ENCODE measurements at regions not wholly inside any gene's neighbourhood (a gene's known extent, or its start where the extent isn't known, plus 50 kb on each side); places are given as distances from the start of the nearest gene placed in this dataset.

- TF ChIP-seq CTCF (IDR thresholded peaks at IDR 0.05; ENCODE audit: low read depth, low read length, poor library complexity, severe bottlenecking) (no peak), EZH2phosphoT487 (IDR thresholded peaks at IDR 0.05; ENCODE audit: borderline replicate concordance, low read length) (no peak)
These were observed 902.3 kb upstream of the MIR17HG start for GRCh38 chr13:90445179-90445578.
